ENCODE measurements at regions not wholly inside any gene's neighbourhood (a gene's known extent, or its start where the extent isn't known, plus 50 kb on each side); places are given as distances from the start of the nearest gene placed in this dataset.
A peak's percentile ranks its signal among the peaks of the same experiment; 100 is the strongest.

DNA sequence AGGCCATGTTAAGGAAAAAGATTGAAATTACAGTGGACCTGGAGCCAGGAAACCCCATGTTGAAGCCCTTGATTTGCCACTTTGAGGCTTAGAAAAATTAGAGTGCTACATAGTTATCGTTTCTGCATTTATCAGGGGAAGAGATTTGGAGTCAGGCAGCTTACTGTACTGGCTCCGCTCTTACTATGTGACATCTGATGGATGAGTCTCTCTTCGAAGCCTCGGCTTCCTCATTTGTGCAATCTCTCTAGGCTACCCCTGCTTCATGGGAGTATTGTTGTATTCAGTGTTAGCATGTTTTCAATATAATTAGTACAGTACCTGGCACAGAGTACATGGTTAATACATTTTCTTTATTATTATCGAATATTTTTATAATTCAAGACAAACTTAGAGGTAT is 480.4 kb upstream of the USP24 start:
- DNase-seq = no peak

DNA sequence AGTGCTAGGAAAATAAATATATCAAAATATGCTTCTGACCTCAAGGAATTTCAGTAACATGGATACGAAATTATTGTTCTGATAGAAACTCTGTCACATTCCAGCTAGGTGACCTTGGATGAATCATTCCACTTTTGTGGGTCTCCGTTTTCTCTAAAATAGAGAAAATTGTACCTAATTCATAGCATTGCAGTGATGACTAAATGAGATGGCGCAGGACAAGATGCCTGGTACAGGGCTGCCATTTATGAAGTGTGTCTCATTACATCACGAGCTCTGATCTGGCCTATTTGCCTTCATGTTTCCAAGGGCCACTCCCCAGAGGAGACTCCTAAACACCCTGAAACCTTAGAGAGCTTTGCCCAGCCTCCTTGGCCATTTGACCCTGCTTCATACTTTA is 480.0 kb upstream of the USP24 start:
- no peak for DNase-seq

DNA sequence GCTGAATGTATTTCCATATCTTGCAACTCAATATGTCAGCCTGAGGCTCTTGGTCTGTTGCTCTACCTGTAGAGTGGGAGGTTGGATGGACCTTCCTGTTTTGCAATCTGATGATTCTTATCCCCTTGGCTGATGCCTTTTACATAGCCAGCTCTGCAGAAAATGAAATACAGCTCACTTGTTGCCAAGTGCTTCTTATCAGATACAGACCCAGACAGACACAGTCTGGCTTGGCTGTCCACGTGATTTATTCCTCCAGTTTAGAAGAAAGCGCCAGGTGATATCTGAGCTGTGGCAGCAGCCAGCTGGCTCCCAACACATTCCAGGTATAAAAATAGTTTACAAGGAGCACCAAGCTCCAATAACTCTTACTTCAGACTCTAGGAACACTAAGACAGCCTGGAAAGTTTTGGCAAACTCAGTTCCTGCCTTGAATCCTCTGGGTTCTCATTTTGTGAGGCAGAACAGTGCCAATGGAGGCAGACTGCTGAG is 479.2 kb upstream of the USP24 start:
- DNase-seq = peak; percentile 26 to 56

DNA sequence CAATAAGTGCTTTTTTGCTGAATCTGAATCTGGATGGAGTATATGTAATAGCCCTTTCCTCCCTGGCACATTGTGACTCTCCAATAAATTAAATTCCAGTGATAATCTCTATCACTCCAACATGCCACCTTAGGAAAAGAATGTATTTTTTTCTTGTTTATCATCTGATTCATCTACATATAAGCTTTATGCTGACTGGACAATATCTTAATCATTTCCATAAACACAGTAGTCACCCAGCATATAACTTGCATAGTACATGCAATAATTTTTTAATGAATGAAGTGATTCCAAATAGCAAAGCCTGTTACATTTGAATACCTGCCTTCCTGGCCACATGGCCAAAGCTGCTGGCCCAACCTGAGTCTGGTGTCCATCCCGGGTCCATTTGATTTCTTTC is 477.6 kb upstream of the USP24 start:
- no peak for DNase-seq

DNA sequence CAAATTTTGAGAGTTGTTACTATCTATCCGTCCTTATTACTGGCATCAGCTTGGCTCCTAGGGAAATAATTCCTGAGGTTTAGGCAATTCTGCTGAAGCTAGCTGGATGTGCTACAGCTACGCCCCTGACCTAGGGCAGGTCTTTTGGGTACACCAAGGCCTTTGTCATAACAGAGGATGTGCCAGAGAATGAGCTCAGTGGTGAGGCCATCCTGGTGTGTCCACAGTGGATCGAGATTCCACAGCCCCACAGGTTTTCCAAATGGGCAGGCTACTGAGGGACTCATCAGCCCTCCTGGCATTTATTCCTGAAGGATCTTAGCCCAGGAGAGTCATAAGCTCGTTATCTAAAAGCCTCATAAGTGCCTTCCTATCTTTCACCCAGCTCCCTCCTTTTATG is 475.2 kb upstream of the USP24 start:
- peak in 1 of 2 experiments; percentile 60 for DNase-seq

DNA sequence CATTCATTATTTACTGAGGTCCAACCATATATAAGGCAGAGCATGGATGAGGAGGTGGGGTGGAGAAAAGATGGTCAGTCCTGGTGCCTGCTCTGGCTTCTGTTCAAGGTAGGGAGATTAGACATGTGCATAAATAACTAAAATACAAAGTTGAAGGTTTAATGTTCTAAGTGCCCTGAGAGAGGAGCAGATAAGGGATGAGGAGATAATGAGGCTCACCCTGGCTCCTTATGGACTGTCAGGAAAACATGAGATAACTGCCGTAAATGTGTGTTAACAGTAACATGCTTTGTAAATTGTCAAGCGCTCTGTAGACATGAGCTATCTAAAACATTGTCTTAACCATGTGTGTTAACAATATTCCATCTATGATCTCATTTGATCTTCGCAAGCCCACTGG is 474.6 kb upstream of the USP24 start:
- DNase-seq = no peak

DNA sequence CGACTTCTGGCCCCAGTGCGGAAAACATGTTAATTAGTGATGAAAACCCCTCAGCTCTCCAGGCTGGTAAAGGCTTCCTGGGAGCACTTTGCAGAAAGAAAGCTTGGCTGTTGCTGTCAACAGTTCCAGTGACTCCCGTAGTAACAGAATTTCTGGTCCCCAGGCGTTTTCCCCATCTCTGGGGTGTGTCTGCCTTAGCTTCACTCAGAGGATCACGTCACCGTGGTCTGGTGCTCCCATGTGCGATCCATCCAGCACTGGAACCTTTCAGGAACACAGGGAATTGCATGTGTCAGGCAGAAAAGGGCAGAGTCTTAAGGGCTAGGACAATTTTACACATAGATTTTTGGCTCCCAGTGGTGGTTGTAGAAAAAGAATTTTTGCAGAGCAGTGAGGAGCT is 470.4 kb upstream of the USP24 start:
- no peak for DNase-seq

DNA sequence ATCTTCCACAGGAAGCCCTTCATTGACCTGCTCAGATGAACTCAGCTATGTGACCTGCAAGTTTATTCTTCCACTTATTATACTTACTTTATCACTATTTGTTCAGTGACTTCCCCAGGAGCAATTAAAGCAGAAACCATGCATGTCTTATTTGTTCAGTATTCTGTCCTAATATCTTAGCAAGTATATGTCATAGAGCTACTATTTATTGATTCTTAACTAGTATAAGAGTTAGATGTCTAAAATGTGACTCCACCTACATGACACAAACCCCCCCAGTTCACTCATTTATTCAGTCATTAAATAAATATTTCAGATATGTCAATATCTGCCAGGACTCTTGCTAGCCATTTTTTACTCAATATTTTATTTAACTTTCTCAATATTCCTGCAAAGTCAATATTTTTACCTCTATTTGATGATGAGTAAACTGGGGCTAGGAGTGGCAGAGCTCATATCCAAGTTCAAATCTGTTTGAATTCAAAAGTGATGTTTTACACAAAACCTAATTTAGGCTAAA is 469.0 kb upstream of the USP24 start:
- no peak for DNase-seq

DNA sequence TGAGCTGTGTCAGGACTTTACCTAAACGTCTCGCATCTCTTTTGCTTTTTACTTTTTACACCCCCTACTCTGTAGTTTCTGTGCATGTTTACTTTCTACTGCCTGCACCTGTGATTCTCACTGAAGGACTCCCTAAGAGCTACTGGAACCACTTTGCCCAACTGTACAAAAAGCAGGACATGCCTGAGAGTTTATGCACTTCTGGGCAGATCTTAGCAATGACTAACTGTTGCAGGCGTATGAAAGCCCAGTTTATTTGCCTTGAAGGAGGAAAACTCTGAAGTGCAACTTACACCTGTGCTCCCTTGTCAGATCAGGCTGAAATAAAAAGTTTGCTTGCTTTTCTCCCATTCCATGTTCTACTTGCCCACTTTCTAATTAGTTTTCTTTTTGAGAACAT is 467.0 kb upstream of the USP24 start:
- no peak for DNase-seq

DNA sequence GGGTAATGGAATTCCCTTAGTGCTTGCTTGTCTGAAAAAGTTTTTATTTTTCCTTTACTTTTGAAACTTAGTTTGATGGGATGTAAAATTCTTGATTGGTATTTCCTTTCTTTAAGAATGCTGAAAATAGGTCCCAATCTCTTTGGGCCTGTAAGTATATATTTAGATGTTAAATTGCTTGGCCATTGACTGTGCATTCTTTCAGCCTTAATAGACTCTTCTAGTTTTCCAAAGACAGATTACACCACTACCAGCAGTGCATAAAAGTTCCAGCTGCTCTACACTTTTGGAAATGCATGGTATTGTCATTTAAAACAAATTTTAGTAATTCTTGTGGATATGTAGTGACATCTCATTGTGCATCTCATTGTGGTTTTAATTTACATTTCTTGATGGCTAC is 464.8 kb upstream of the USP24 start:
- DNase-seq = no peak

DNA sequence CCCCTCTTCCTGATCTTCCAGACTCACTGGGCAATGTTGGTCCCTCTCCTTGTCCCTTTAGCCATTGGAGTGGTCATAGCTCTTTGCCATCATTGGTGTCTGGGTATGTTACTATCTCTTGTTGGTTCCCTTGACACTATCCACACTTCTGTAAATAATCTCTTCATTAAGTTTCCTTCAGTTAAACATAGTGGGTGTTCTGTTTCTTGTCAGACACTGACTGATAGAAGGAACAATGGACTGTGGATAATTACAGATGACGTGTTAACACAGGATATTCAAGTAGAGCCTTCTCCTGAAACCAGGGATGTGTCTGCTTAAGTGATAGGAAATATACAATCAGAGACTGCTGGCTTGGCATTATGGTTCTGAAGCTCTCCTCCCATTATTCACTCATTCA is 458.3 kb upstream of the USP24 start:
- DNase-seq = no peak

DNA sequence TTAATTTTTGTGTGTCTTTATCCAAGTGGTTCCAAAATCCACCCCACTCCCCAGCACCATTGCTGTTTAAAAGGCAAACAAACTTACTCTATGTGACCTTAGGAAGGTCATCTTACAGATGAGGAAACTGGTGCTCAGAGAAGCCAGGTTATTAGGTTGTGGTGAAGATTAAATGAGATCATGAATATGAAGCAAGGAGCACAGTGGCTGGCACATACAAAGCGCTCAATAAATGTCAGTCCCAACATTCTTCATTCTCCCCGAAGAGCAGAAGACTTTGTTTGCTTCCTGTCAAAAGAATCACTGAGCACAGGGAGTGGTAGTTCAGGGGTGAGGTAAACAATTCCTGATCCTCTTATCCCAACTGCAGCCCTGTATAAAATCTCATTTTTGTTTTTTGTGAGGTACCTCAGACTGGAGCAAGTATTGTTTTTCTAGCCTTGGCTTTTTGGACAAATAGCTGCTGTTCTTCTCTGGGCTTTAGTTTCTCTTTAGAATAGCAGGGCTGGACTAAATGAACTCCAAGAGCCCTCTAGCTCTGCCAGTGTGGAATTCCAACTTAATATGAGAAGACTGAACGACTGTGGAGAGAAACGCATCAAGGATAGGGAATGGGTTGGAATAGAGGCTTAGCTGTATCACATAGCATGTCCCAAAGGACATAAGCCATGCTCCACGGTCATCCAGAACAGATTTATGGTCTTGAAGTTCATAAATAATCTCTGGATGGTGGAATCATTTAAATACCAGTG is 455.3 kb upstream of the USP24 start:
- no peak for DNase-seq

DNA sequence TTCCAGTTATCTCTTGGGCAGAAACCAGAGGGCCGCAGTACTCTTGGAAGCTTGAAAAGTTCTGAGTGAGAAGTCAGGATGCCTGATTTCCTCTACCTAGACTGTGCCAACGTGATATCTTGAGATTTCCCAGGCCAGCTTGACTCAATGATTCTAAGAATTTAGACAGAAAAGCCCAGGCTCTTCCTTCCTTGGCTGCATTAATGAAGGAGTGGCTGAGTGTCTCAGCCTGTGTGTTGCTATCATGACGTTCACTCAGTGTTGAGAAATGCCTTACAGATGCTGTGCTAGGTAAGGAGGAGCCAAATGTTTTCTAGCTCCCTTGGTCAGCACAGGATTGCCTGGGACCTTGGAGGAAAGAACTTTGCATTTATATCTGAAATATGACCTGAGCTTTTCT is 454.1 kb upstream of the USP24 start:
- no peak for DNase-seq

DNA sequence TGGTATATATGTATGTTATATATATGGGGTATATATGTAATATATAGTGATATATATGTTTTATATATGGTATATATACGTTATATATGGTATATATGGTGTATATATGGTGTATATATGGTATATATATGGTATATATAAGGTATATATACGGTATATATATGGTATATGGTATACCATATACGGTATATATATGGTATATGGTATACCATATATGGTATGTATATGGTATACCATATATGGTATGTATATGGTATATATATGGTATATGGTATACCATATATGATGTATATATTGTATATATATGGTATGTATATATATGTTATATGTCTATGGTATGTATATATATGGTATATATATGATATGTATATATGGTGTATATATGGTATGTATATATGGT is 447.7 kb upstream of the USP24 start:
- no peak for DNase-seq

DNA sequence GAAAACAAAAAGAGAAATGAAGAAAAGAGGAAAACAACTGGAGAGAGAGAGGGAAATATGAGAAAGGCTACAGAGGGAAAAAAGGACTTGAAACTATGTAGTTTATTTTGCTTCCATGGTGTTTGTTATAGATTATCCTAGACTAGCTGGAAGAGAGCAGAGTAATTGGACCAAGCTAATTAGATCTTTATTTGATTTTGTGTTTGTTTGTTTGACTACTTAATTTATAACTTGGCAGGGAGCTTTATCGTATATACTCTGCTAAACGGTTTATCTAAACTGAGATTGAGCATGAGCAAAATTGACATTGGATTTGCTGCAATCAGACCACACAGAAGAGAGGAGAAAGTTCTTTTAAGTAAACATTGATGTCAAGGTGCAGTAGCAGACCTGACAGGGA is 443.8 kb upstream of the USP24 start:
- DNase-seq = no peak

DNA sequence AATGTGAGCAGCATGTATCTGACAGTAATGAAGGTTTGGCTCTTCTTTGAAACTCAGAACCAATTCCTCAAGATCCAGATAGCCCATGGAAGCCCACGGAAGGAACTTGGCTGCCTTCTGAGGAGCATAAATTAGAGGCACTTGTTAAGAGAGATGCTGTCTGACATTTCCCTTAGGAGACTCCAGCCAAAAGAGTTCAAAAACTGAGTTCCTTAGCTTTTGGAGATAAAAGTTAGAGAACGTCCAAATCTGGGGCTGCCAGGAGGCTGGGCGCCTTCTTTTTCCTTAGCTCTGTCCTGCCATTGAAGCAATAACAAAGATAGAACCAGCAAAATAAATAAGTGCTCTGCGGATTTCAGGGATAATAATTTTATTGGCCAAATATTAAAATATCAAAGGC is 439.6 kb upstream of the USP24 start:
- DNase-seq = no peak

DNA sequence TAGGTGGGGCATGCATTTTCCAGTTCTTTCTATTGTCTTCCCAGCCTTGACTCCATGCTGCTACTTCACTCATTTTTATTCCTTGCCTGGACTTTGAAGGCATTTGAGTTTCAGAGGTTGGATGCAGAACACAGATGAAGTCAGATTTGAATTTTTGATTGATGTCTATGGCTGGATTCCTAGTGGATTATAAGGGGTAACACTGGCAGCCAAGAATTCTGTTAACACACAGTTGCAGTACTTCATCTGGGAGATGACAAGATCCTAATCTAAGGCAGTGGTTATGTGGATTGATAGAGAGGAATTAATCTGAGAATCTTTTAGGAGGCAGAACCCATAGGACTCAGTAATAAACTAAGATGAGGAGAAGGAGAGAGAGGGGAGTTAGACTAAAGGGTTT is 439.0 kb upstream of the USP24 start:
- DNase-seq = no peak

DNA sequence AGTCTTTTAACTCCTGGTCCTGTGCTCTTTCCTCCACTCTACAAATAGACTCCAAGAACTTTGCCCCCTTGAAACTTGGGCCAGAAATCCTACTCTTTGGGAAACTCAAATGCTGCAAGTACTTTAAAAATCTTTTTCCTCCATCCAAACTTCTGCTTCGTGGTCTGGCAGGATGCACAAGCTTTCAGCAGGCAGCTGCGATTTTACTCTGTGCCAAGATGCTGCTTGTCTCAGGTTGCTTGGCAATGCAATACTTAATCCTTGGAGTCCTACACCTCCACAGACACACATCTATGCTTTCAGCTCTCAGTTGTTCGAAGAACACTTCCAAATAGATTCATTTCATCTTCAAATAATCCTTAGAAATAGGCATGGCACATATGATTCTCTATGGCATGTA is 435.3 kb upstream of the USP24 start:
- no peak for DNase-seq

DNA sequence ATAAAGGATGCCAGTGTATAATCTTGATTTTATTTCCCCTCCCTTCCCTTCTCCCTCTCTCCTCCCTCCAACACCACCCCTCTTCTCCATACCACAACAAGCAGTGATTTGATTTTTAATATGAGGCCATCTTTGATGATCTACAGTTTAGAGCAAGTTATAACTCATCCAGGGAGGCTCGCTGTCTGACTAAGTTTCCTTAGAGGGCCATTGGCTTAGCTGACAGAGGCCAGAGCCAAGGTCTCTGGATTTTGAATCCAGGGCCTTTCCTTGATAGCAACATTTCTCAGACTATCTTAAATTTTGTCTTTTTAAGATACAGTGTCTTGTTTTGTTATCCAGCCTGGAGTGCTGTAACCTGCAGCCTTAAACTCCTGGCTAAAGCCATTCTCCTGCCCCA is 431.0 kb upstream of the USP24 start:
- no peak for DNase-seq

DNA sequence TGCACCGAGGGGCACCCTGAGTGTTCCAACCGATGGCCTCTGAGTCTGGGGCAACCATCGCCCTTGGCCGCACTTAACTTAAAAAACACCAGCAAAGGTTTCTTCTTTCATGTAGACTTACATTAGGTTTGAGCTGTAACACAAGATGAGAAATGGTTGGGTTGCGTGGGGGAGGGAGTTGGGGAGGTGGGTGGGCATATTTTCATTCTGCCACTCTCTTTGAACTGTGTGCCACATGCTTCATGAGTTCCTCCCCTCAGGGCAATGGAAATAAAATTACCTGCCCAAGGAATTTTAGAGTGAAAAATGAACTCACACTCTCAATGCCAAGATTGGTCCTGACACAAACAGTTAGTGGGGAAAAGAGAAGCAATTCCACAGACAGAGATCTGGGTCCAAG is 430.1 kb upstream of the USP24 start:
- no peak for DNase-seq

DNA sequence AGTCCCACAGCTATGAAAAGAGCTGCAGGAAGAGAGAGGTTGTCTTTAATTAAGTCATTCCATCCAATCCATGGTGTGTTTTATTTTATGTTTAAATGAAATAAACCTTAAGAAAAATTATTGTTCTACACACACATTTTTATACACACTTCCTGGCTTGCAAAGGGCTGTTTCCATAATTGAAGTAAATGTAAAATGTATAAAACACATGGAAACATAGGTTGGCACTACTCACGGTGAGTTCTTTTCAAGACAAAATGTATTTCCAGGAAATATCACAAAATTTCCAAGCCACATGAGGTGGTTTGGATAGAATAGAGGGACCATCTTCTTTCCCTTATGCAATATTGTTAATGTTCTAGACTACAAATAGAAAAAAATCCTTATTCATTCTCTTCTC is 426.8 kb upstream of the USP24 start:
- DNase-seq = no peak

DNA sequence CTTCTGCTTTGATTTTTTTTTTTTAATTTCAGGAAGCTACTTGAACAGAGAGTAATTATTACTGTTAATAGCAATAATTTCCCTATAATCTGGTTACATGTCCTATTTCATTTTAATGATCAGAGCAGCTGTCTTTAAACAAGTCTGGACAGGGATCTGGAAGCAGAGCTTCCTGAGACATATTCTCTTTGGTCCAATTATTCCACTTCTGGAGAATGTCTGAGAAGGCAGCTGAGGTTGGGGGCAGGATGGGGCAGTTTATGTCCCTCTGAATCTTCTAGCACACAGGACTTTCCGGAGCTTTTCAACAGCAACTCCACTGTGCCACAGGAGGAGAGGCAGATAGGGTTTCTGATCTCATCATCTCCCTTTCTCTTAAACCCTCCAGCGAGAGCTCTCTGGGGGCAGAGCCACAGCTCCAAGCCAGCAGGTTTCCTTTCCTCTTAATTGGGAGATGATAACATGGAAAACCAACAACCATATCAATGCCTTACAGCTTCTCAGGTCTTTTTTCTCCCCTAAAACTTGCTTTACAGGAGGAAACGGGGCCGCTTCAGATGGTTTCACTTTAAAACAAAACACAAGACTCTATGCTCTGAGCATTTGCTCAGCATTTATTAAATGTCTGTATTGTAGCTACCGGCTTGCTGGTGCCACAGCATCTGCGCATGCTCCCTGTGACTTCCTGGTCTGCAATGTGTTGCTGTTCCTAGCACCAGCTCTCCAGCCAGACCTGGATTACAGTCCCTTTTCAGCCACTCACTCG is 425.7 kb upstream of the USP24 start:
- DNase-seq = no peak

DNA sequence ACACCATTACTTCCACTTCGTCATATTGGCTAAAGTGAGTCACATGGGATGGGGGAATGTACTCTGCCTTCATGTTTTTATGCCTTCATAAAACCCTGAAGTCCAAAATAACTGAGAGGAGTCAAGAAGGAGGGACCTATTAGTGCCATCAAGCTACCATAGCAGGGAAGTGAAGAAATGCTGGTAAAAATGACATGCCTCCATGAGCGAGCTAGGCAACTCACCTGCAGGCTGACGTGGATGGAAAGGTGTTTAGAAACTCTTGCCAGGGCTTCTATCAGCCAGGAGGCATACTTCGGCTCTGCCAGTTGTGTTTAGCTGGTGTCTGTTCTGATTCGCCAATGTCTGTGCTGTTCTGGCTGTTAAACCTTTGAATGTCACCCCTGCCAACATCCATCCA is 424.4 kb upstream of the USP24 start:
- DNase-seq = no peak

DNA sequence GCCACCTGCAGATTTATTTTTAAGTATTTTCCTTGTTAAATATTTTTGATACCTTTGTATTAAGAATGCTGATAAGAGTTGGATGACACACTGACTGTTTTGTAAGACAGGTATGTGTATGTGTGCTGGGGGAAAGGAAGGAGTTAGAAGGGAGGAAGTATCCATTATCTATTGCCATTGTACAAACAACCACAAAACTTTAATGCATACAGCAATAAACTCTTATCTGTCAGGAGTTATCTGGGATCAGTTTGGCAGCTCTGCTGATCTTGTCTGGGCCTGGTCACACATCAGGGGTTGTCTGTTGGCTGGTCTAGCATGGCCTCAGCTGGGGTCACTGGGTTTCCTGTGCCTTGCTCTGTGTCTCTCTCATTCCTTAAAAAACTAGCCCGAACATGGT is 423.9 kb upstream of the USP24 start:
- no peak for DNase-seq
